Smooth muscle cell (in vitro differentiated cells): ENCODE measurements at regions not wholly inside any gene's neighbourhood (a gene's known extent, or its start where the extent isn't known, plus 50 kb on each side); places are given as distances from the start of the nearest gene placed in this dataset.

Source experiments
- DNase-seq: peaks from one replicate; lab custom pipeline; 2025; ENCODE audit not compliant: unreplicated experiment; lab: John Stamatoyannopoulos, UW
- H2AFZ ChIP-seq: fragments of 200-600 bp; sonication (generic); 2 replicates; pipeline ENCODE4 v1.6.0; 2016; ENCODE audit warnings: antibody characterized with exemption, low read depth, mild to moderate bottlenecking
- H3F3A ChIP-seq: fragments of 200-600 bp; sonication (generic); 2 replicates; pipeline ENCODE4 v1.6.0; 2017; ENCODE audit warnings: antibody characterized with exemption, low read depth
- H3K27ac ChIP-seq: fragments of 200-600 bp; sonication (generic); 2 replicates; pipeline ENCODE4 v1.5.1; 2016; ENCODE audit warnings: low read depth, mild to moderate bottlenecking
- H3K27me3 ChIP-seq: fragments of 200-600 bp; sonication (generic); 2 replicates; pipeline ENCODE4 v1.6.1; 2016; ENCODE audit warnings: low read depth, mild to moderate bottlenecking
- H3K36me3 ChIP-seq: fragments of 200-600 bp; sonication (generic); 2 replicates; pipeline ENCODE4 v1.5.1; 2016; ENCODE audit warnings: low read depth
- H3K4me1 ChIP-seq: fragments of 200-600 bp; sonication (generic); 2 replicates; pipeline ENCODE4 v1.5.1; 2016; ENCODE audit warnings: low read depth
- H3K4me2 ChIP-seq: fragments of 200-600 bp; sonication (generic); 2 replicates; pipeline ENCODE4 v1.6.0; 2016; ENCODE audit warnings: mild to moderate bottlenecking
- H3K4me3 ChIP-seq: fragments of 200-600 bp; sonication (generic); 2 replicates; pipeline ENCODE4 v1.5.1; 2016; ENCODE audit warnings: mild to moderate bottlenecking
- H3K79me2 ChIP-seq: fragments of 200-600 bp; sonication (generic); 2 replicates; pipeline ENCODE4 v1.6.0; 2016; ENCODE audit warnings: low read depth, mild to moderate bottlenecking
- H3K9ac ChIP-seq: fragments of 200-600 bp; sonication (generic); 2 replicates; pipeline ENCODE4 v1.6.0; 2016; ENCODE audit warnings: low read depth
- H3K9me3 ChIP-seq: fragments of 200-600 bp; sonication (generic); replicated peaks from 2 replicates; pipeline ENCODE4 v1.5.1; 2016; ENCODE audit warnings: low read depth
- H4K20me1 ChIP-seq: fragments of 200-600 bp; sonication (generic); 2 replicates; pipeline ENCODE4 v1.6.0; 2016; ENCODE audit warnings: low read depth
- CTCF ChIP-seq: fragments of 200-600 bp; sonication (generic); IDR thresholded peaks from 2 replicates; pipeline ENCODE4 v1.5.1; 2017; ENCODE audit warnings: borderline replicate concordance, mild to moderate bottlenecking, antibody characterized with exemption; ENCODE audit not compliant: insufficient read depth, poor library complexity, severe bottlenecking
- WGBS: methylation state at CpG from one replicate; pipeline ENCODE4 v1.1.7; 2016; ENCODE audit warnings: low lambda C conversion rate; 5-methylcytosine and 5-hydroxymethylcytosine counted together

DNA sequence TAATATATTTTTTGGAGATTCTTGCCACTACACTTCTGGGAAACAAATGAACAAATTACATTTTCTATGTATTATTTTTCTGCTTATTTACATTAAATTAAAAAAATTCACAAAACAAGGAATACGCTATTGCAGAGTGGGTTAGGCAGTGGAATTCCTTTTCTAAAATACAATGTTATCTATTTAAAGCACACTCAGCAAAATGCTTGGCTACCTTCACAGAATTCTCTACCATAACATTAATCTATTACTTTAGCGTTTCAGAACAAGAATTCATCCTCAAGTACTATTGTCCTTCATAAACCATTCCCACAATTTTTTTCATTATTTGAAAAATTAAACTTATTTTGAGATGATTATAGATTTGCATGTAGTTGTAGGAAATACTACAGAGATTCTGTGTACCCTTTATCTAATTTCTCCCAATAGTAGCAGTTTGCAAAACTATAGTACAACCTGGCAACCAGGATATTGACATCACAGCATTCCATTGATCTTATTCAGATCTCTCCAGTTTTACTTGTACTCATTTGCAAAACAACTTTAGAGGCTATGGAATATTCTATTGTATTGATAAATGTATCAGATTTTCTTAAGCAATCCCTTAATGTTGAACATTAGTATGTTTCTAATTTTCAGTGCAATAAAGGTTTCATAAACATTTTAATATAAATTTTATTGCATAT, 120.9 kb downstream of the DLEU7 start:
- WGBS = 97% methylated on average over 2 of the region's 2 CpGs
- no peak overlapping the region for H3K27ac ChIP-seq

DNA sequence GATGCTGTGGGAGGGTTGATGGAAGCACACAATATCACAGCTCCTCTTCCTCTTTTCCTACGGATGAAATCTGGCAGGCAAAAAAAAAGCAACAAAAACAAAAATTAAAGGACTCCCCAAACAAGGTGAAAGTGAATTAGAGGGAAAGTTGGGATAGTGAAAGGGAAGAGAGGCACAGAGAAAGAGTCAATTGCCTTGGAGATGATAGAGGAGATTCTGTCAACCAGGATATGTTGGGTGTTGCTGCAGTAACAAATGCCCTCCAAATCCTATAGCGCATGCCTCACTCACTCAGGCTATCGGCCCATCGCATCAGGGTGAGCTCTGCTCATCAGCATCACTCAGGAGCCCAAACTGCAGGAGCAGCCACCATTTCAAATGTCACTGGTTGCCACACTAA, 119.1 kb downstream of the DLEU7 start:
- Histone ChIP-seq H2AFZ (no peak overlapping the region), H3K9ac (no peak overlapping the region), H3K27me3 (no peaks in the 10 kb centered on the region), H3K27ac (no peak overlapping the region), H3K4me3 (no peak overlapping the region), H4K20me1 (no peaks in the 10 kb centered on the region), H3F3A (no peaks in the 10 kb centered on the region), H3K36me3 (no peaks in the 10 kb centered on the region), H3K4me2 (no peak overlapping the region), H3K4me1 (no peaks in the 10 kb centered on the region), H3K79me2 (no peaks in the 10 kb centered on the region), H3K9me3 (no peaks in the 10 kb centered on the region)
- TF ChIP-seq CTCF = no peak
- DNase-seq = no peak
- 93% methylated on average over 4 of the region's 4 CpGs for WGBS

More for the DNA sequence above, 120.9 kb downstream of the DLEU7 start:
- no peaks in the 10 kb centered on the region for H3K79me2 ChIP-seq
- H2AFZ ChIP-seq = no peak overlapping the region
- H4K20me1 ChIP-seq = no peaks in the 10 kb centered on the region
- no peaks in the 10 kb centered on the region for H3K36me3 ChIP-seq
- H3F3A ChIP-seq = no peaks in the 10 kb centered on the region
- no peak overlapping the region for H3K4me2 ChIP-seq
- H3K4me1 ChIP-seq = no peaks in the 10 kb centered on the region
- no peak for TF ChIP-seq CTCF
- H3K27me3 ChIP-seq = no peaks in the 10 kb centered on the region
- no peak for DNase-seq
- H3K4me3 ChIP-seq = no peak overlapping the region
- no peaks in the 10 kb centered on the region for H3K9me3 ChIP-seq
- H3K9ac ChIP-seq = no peak overlapping the region

GRCh38 chr13:50724913-50725312, 118.6 kb downstream of the DLEU7 start:
- H3K36me3 ChIP-seq = no peaks in the 10 kb centered on the region
- no peak overlapping the region for H3K27ac ChIP-seq
- no peaks in the 10 kb centered on the region for H3K9me3 ChIP-seq
- no peaks in the 10 kb centered on the region for H4K20me1 ChIP-seq
- WGBS = 74% methylated on average over 5 of the region's 5 CpGs
- no peak for TF ChIP-seq CTCF
- no peaks in the 10 kb centered on the region for H3K27me3 ChIP-seq
- no peaks in the 10 kb centered on the region for H3K79me2 ChIP-seq
- H2AFZ ChIP-seq = no peak overlapping the region
- H3F3A ChIP-seq = no peaks in the 10 kb centered on the region
- no peak overlapping the region for H3K9ac ChIP-seq
- H3K4me1 ChIP-seq = no peaks in the 10 kb centered on the region
- no peak for DNase-seq
- H3K4me2 ChIP-seq = no peak overlapping the region
- H3K4me3 ChIP-seq = no peak overlapping the region

DNA sequence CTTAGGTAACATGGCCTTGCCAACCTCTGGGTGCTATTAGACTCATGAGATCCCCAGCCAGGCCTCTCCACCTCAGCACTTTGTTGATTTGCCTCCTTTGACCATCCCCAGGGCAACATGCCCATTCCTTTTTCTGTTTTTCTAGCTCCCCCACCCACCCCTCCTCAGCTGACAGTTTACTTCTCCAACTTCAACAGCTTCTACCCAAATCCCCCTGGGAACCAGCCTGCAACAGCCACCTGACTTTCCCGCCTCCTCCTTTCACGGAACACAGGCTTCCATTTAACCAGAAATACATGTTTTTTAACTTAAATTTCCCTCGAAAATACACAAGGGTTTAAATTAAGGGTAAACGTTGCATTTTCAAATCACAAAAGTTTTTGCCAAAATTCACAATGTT, 117.3 kb downstream of the DLEU7 start:
- no peaks in the 10 kb centered on the region for H3F3A ChIP-seq
- DNase-seq = no peak
- TF ChIP-seq CTCF = no peak
- no peak overlapping the region for H3K27ac ChIP-seq
- no peak overlapping the region for H2AFZ ChIP-seq
- no peaks in the 10 kb centered on the region for H3K79me2 ChIP-seq
- H4K20me1 ChIP-seq = no peaks in the 10 kb centered on the region
- 78% methylated on average over 4 of the region's 4 CpGs for WGBS
- no peaks in the 10 kb centered on the region for H3K4me1 ChIP-seq
- H3K4me3 ChIP-seq = no peak overlapping the region
- no peaks in the 10 kb centered on the region for H3K36me3 ChIP-seq
- no peaks in the 10 kb centered on the region for H3K9me3 ChIP-seq
- no peak overlapping the region for H3K4me2 ChIP-seq
- H3K9ac ChIP-seq = no peak overlapping the region
- H3K27me3 ChIP-seq = no peaks in the 10 kb centered on the region
